G401 (cell line): ENCODE measurements at regions not wholly inside any gene's neighbourhood (a gene's known extent, or its start where the extent isn't known, plus 50 kb on each side); places are given as distances from the start of the nearest gene placed in this dataset.
A peak's percentile ranks its signal among the peaks of the same experiment; 100 is the strongest.
"Not testable (repeated sequence)": the region's sequence is repeated elsewhere in the genome, so short reads cannot be mapped to it uniquely, and the experiment has no call there.

Experiments used
- DNase-seq: peaks from one replicate; pipeline ENCODE4 v3.0.0-alpha.2; 2015; ENCODE audit warnings: low spot score
- in situ Hi-C: cut with HindIII; loops from 2 replicates; pipeline ENCODE4 v1.10.0; 2016; ENCODE audit warnings: low sequenced_read_pairs, mixed read lengths

DNA sequence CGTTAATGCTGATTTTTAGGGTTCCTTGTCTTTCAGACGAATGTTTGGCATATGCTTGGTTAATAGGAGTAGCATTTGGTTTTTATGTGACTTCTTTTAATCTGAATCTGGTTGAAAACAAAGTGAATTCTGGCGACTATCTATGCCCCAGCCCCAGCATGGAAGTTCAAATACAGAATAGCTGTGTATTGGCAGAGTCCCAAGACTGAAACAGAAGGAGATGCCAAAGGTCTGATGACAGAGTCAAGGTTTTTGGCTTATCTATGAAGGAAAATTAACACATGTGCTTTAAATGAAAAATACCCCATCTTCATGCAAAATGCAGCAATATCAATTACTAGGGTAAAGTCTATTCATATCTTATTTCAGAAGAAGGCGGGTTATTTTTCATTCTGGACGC lies 734.8 kb upstream of the NXPH2 start:
- in situ Hi-C loops = no loop called here
- peak; percentile 77 for DNase-seq

DNA sequence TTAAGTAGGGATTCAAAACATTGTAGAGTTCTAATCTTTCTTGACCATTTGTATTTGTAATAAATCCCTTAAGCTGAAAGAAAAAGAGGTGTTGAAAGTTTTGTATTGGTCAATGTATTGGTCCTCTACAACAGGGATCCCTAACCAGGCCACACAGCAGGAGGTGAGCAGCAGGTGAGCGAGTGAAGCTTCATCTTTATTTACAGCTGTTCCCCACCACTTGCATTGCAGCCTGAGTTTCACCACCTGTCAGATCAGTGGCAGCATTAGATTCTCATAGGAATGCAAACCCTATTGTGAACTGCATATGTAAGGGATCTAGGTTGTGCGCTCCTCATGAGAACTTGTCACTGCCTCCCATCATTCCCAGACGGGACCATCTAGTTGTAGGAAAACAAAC lies 715.7 kb upstream of the NXPH2 start:
- in situ Hi-C loops = no loop called here
- DNase-seq = no peak

DNA sequence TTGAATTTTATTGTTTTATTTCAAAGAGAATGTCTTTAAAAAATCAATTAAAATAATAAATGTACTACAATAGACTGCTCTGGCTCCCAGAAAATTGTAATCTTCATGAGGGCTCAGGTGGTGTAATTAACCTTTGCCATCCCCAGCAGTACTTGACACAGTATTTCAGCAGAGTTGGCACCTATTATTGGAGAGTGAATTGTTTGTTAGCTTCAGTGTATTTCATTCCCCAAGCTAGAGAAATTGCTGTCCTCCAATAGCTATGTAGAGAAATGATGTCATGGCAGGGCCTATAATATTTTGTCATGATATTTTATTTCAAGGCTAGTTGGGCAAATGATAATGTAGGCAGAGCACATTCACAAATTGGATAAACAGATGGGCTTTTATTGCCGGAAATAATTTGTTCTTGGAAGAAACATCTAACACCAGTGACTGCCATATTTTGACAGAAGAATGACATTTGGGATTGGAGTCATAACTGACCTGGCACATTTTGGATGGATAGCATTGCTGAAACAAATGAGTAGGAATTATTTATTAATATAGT lies 712.0 kb upstream of the NXPH2 start:
- in situ Hi-C loops = no loop called here

DNA sequence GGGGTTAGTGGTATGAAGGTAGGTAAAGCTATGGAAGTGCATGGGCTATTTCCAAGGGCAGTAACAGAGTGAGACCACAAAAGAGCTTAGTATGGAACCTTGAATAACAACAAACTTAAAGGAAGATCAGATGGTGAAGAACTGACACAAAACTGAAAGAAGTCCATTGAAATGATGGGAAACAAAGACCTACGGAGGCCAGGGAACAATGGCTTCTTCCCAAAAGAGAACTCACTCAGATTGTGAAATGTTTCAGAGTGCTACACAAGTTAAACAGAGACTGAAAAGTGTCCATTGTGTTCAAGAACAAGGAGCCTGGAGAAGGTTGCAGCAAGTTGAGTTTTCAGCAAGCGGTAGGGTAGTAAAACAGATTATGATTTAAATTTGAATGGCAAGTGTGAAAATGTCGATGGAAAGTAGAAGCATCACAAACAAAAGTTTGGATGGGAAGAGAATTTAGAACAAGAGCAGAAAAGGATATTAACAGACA lies 700.0 kb upstream of the NXPH2 start:
- DNase-seq = no peak
- in situ Hi-C loops = no loop called here

More for the DNA sequence above, 712.0 kb upstream of the NXPH2 start:
- peak; percentile 87 for DNase-seq

DNA sequence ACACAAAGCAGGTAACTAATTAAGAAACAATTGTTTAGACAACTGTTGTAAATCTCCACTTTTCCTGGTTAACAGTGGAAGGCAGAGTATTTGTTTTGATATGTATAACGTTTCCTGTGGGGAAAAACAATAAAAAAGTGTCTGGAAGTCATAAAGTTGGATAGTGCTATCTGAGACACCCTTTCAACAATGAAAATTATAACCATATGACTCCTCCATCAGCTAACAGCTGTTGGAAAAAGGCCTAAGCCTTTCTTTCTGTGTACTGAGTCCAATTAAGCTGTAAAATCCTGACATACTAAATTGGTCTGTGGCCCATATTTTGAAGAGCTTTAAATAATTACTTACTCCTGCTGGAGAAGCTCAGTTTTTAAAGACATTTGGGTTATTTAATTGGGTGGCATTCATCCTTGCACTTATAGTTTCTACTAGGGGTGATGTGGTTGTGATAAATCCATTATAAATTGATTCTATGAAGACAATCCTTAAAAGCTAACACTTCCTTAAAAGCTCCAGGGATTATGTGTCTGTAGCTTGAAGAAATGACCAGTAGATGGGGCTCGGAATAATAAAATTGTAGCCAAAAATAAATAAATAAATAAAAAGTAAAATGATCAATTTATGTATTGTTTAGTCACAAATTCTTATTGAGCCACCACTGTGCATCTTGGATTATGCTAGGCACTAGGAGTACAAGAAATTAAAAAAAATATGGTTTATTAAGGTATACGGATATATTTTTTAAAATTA lies 698.1 kb upstream of the NXPH2 start:
- in situ Hi-C loops = no loop called here
- no peak for DNase-seq

DNA sequence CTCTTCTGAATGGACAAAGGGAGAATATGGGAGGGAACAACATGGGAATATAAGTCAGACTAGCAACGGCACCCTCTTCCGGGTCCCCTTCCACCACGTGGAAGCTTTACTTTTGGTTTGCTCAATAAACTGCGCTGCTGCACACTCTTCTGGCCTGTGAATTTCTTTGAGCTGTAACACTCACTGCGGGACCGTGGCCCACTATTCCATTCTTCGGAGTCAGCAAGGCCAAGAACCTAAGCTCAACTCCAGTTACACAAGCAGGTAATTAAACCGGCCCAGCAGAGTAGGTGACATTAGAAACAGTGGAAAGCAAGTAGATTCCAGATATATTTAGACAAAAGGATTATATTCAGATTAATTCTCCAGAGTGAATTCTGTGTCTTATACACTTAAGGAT lies 697.4 kb upstream of the NXPH2 start:
- no peak for DNase-seq
- in situ Hi-C loops = no loop called here

DNA sequence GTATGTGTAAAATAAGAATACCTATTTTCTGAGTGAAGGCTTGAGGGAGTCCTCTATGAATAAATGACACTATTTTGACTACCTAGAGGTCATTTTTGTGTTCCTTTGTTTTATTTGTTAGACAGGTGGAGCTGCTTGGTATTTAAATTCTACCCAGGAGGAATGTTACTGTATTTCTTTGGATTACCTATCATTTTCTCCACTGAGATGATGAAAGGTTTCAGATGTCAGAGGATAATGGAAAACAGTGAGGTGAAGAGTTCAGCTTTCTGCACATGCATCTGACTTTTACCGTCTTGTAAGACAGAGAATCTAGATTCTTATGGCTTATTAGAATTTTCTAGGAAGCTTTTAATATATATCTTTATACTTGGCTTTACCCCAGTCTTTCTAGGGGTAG lies 689.8 kb upstream of the NXPH2 start:
- no peak for DNase-seq
- in situ Hi-C loops = no loop called here

DNA sequence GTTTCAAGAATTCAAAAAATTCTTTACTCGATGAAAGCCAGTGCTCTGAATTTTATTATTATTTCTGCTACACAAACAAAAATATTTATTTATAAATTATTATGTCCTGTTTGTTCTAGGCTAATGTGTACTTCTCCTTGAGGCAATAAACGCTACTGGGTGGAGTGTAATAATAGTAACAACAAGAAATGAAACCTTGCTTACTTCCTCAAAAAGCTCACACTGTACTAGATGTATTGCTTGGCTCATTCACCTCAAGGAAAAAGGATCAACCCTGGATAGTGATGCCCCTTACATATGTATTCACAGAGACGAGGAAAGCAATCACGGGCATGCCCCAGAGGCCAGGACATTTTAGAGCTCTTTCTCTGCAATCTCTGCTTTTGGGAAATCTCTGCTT lies 685.6 kb upstream of the NXPH2 start:
- in situ Hi-C loops = no loop called here
- no peak for DNase-seq

DNA sequence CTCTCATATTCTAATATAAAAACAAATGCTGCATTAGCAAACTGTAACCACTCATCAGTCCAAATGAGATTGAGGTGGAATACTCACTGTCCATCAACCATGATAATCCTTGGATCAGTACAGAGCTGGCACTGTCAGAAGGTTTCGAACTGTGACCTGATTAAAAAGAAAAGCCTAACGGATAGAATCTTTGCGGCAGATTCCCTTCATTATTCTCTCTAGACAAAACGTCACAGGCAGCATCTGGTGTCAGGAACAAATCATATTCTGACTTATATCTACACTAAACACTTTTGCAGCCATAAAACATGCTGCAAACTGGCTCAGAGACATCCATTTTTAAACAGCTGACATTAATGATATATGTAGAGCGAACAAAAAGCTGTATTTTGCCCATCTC lies 677.7 kb upstream of the NXPH2 start:
- in situ Hi-C loops = no loop called here
- DNase-seq = no peak

DNA sequence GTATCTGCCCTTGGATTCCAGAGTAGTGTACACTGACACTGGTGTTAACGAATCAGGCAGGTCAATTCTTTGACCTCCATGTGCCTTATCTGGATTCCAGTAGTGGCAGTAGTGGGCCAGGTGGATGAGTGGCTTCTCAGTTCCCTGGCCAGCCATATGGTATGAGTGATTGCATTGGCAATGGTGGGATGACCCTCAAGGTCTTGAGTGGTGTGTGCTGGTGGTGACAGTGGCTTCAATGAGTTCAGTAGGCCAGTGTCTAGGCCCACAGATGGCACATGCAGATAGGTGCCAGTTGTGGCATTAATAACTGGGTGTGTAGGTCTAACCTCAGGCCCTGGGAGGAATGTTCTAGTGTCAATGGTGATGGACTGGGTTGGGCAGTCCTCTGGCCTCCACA lies 674.1 kb upstream of the NXPH2 start:
- DNase-seq = no peak
- in situ Hi-C loops = no loop called here

DNA sequence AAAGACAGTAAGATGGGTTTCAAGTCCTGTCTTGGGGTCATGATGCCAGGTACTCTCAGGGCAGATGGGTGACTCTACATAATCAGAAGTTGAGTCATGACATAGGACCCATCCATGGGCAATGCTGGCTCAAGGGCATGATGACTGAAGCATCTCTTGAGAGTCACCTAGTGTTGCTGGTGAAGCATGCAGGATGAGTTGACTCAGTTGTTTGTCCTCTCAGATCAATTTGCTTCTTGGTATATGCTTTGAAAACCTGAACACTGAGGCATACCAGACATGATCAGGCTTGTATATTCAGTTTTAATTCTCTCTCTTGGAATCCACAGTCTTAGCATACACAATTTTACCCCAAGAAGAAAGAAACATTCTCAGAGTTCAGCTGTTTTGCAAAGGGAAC lies 658.9 kb upstream of the NXPH2 start:
- in situ Hi-C loops = no loop called here
- no peak for DNase-seq

DNA sequence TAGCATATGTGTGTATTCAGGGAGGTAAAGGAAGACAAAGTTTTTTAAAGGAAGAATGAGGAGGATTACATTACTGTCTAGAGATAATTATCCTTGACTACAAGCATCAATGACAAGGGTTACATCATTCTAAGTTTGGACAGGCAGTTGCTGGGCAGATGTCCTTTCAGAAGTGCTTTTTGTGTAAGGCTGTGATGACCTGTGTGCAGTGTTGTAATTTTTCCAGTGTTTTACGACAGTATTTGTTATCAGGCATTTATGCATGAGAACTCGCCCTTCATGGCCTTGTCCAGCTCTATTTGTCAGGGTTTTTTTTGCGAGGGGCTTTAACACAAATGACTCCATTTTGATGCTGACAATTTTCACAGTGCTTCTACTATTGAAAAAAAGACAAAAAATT lies 658.3 kb upstream of the NXPH2 start:
- DNase-seq = no peak
- in situ Hi-C loops = no loop called here

DNA sequence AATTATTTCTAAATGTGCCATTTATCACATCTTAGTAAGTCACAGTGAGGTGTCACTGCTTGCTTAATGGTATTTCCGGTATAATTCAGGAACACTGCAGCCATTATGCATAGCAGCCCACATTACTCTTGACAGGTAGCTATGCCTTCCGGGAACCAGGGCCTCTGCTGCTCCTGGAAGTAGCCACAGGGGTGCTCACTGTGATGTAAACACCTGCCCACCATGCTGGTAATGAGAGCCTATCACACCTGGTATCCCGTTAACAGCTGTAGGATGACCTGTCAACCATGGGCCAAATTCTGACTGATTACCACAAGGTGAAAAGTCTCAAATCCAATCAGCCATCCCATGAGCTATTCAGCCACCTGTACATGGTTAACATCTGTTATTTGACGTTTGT lies 647.0 kb upstream of the NXPH2 start:
- in situ Hi-C loops = no loop called here
- no peak for DNase-seq

DNA sequence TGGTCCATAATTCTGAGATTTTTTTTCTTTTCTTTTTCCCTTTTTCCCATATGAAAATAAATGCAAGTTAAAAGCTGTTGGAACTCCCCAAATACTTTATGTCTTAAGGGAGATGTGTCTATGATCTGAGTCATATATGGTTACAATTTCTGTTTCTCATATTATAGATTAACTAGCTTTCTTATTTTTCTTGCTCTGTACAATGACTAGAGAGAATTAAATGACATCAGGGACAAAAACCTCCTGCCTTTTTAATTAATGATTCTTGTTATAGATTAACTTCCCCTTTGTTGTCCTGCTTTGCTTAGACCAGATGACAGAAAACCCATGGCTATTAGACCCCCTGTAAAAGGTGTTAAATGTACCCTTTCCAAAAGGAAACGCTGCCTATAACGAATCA lies 643.9 kb upstream of the NXPH2 start:
- in situ Hi-C loops = no loop called here

DNA sequence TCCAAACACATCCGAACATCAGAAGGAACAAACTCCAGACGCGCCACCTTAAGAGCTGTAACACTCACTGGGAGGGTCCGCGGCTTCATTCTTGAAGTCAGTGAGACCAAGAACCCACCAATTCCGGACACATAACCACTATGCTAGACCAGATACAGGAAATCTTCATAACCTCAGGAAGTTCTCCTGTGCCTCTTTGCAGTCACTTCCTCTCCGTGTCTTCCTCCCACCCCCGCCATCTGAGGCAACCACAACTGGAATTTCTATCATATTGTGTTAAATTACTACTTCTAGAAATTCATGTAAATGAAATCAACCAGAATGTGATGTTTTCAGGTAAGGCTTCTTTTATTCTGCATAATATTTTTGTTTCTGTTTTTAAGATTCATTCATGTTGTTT lies 631.0 kb upstream of the NXPH2 start:
- no peak for DNase-seq
- in situ Hi-C loops = no loop called here

More for the DNA sequence above, 643.9 kb upstream of the NXPH2 start:
- no peak for DNase-seq

DNA sequence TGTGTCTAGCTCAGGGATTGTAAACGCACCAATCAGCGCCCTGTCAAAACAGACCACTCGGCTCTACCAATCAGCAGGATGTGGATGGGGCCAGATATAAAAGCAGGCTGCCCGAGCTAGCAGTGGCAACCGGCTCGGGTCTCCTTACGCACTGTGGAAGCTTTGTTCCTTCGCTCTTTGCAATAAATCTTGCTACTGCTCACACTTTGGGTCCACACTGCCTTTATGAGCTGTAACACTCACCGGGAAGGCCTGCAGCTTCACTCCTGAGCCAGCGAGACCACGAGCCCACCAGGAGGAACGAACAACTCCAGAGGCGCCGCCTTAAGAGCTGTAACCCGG lies 630.6 kb upstream of the NXPH2 start:
- in situ Hi-C loops, DNase-seq: not testable (repeated sequence)

DNA sequence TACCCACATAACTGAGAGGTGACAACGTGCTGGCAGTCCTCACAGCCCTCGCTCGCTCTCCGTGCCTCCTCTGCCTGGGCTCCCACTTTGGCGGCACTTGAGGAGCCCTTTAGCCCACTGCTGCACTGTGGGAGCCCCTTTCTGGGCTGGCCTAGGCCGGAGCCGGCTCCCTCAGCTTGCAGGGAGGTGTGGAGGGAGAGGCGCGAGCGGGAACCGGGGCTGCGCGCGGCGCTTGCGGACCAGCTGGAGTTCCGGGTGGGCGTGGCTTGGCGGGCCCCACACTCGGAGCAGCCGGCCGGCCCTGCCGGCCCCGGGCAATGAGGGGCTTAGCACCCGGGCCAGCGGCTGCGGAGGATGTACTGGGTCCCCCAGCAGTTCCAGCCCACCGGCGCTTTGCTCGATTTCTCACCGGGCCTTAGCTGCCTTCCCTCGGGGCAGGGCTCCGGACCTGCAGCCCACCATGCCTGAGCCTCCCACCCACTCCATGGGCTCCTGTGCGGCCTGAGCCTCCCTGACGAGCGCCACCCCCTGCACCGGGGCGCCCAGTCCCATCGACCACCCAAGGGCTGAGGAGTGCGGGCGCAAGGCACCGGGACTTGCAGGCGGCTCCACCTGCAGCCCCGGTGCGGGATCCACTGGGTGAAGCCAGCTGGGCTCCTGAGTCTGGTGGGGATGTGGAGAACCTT lies 630.1 kb upstream of the NXPH2 start:
- in situ Hi-C loops = not testable (repeated sequence)

DNA sequence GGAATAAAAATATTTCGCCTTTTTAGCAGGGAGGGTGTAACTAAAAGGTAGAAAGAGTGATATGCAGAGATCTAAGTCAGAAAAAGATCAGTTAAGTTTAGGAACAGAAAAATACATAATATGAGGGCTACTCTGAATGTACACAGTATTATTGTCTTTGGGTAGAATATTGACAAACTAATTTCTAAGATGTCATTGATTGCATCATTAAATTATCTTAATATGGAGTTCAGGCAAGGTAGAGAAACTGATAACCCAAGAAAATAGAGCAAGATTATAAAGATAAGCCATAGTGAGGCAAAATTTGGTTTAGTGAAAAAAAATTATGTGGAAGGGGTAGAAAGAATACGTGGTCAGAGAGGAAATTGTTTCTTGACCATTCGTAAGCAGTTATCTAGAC lies 629.0 kb upstream of the NXPH2 start:
- DNase-seq = no peak
- in situ Hi-C loops = no loop called here

More for the DNA sequence above, 630.1 kb upstream of the NXPH2 start:
- not testable (repeated sequence) for DNase-seq

DNA sequence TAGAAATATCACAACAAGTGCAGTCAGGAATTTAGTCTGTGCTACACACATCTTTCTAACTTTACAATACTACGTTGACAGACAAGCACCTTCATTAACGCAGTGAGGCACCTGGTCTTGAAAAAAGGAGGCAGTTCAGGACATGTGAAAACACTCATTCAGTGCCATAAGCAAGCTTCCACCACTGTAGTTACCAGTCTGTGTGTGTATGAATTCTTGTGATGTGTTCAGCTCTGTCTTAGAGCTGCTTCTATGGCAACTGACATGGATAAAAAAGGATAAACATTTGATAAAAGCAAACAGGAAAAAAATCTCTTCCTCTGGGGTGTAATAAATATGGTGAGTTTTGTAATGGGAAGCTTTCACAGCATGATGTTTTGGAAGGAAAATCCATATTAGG lies 623.8 kb upstream of the NXPH2 start:
- in situ Hi-C loops = no loop called here
- DNase-seq = no peak

DNA sequence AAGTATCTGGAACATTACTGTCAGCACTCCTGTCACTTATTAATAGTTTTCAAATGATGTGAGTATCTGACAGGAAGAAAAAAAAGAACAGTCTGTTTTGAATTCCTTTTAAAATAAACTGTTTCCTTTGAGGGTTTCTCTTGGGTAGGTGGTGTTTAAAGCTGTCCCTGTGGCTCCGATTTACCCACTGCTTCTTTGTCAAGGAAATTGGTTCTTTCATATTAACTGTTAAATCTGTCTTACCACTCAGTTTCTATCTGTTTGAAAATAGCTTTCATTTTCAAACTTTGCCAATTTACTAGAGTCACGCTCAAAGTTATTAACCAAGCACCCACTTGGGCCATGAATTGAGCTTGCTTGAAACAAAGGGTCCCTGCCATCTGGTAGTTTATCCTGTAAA lies 614.6 kb upstream of the NXPH2 start:
- in situ Hi-C loops = no loop called here
- no peak for DNase-seq

DNA sequence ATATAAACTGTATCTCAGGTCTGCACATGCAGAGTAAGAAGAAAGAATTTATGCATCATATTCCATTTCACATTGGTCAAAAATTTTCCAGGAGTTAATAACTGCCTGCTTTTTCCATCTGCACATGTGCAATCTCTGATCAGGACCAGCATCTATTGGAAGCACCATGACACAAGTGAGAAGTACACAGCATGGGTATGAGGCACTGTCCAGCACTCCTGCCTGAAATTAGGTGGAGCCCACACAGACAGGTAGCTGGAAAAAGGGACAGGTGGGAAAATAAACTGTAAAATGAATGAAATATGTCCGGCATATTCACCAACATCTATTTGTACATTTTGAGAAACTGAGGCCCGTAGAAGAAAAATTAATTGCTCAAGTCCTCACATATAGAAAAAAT lies 609.2 kb upstream of the NXPH2 start:
- in situ Hi-C loops = no loop called here
- DNase-seq = no peak
